ENCODE measurements at regions not wholly inside any gene's neighbourhood (a gene's known extent, or its start where the extent isn't known, plus 50 kb on each side); places are given as distances from the start of the nearest gene placed in this dataset.

- H3K27me3 ChIP-seq (ENCODE audit: low read depth): peaks cover 12% of the 10 kb centered on the region
- H3K4me1 ChIP-seq: no peaks in the 10 kb centered on the region
- no peak overlapping the region for H3K27ac ChIP-seq (replicated peaks)
- H3K4me3 ChIP-seq: no peak overlapping the region
- no peaks in the 10 kb centered on the region for H3K9me3 ChIP-seq (replicated peaks)
- no peak for TF ChIP-seq CTCF (IDR thresholded peaks at IDR 0.05; ENCODE audit: borderline replicate concordance)
- no peak for DNase-seq
- intact Hi-C loops (cut with micrococcal nuclease): no loop called here
- no peaks in the 10 kb centered on the region for H3K36me3 ChIP-seq
Observed at GRCh38 chr17:71878271-71878670, 242.5 kb upstream of the SOX9 start.

DNA sequence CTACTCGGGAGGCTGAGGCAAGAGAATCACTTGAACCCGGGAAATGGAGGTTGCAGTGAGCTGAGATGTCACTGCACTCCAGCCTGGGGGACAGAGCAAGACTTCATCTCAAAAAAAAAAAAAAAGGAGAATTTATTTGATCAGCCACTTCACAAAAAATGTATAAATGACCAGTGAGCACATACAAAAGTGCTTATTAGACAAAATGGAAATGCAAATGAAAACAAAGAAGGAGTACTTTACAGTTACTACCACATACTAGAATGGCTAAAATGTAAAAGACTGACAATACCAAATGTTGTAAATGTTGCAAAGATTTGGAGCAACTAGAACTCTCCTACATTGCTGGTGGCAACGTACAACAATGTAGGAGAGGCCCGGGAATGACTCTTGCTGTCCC lies 241.8 kb upstream of the SOX9 start:
- H3K36me3 ChIP-seq: no peaks in the 10 kb centered on the region
- H3K27ac ChIP-seq (replicated peaks): no peak overlapping the region
- no peaks in the 10 kb centered on the region for H3K4me1 ChIP-seq
- H3K27me3 ChIP-seq (ENCODE audit: low read depth): peaks cover 12% of the 10 kb centered on the region
- H3K4me3 ChIP-seq: no peak overlapping the region
- H3K9me3 ChIP-seq (replicated peaks): no peaks in the 10 kb centered on the region
- intact Hi-C loops (cut with micrococcal nuclease): no loop called here
- DNase-seq: no peak
- no peak for TF ChIP-seq CTCF (IDR thresholded peaks at IDR 0.05; ENCODE audit: borderline replicate concordance)

DNA sequence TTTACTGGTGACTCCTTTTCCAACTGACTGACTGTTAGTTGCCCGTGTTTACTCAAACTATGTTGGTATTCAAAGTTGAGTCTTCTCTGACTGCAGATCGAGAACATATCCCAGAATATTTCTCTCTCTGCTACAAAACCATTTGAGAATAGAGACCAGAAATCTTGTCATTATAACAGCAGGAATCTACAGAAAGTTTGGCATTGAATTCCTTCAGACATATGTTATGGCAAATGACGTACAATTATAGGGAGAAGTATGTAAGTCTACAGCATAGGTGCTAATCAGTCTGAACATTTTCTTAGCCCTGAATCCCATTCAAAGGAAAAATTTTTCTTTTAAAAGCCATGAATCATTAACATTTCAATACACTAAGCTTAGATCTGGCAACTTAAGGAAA lies 239.8 kb upstream of the SOX9 start:
- no peaks in the 10 kb centered on the region for H3K9me3 ChIP-seq (replicated peaks)
- peaks cover 12% of the 10 kb centered on the region for H3K27me3 ChIP-seq (ENCODE audit: low read depth)
- no peak overlapping the region for H3K27ac ChIP-seq (replicated peaks)
- no peaks in the 10 kb centered on the region for H3K4me1 ChIP-seq
- H3K36me3 ChIP-seq: no peaks in the 10 kb centered on the region
- H3K4me3 ChIP-seq: no peak overlapping the region
- DNase-seq: no peak
- intact Hi-C loops (cut with micrococcal nuclease): no loop called here
- no peak for TF ChIP-seq CTCF (IDR thresholded peaks at IDR 0.05; ENCODE audit: borderline replicate concordance)

GRCh38 chr17:71881581-71881980 lies 239.2 kb upstream of the SOX9 start:
- Histone ChIP-seq H3K27me3 (ENCODE audit: low read depth) (peaks cover 12% of the 10 kb centered on the region), H3K4me3 (no peak overlapping the region), H3K4me1 (no peaks in the 10 kb centered on the region), H3K27ac (replicated peaks) (no peak overlapping the region), H3K9me3 (replicated peaks) (no peaks in the 10 kb centered on the region), H3K36me3 (no peaks in the 10 kb centered on the region)
- DNase-seq: no peak
- intact Hi-C loops (cut with micrococcal nuclease): no loop called here
- no peak for TF ChIP-seq CTCF (IDR thresholded peaks at IDR 0.05; ENCODE audit: borderline replicate concordance)

- H3K4me3 ChIP-seq: no peak overlapping the region
- peaks cover 12% of the 10 kb centered on the region for H3K27me3 ChIP-seq (ENCODE audit: low read depth)
- H3K9me3 ChIP-seq (replicated peaks): no peaks in the 10 kb centered on the region
- intact Hi-C loops (cut with micrococcal nuclease): no loop called here
- H3K27ac ChIP-seq (replicated peaks): no peak overlapping the region
- no peaks in the 10 kb centered on the region for H3K36me3 ChIP-seq
- TF ChIP-seq CTCF (IDR thresholded peaks at IDR 0.05; ENCODE audit: borderline replicate concordance): no peak
- DNase-seq: no peak
- H3K4me1 ChIP-seq: no peaks in the 10 kb centered on the region
Observed at GRCh38 chr17:71883258-71883657, 237.6 kb upstream of the SOX9 start.

DNA sequence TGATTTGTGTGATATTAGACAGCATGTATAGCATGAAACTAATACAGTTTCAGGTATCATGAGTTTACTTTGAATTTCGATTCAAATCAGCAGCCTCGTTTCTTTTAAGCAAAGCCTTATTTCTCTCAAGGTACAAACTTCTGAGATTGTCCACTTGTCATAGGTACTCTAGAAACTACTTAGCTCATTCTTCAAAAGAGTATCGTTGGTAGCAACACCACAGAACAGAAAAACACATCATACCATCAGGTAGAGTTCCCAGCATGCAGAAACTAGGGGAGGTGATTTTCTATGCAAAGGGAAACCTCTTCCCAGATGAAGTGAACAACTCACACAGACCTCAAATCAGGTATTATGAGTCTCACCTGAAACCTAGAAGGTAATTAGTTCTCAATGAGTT lies 237.0 kb upstream of the SOX9 start:
- intact Hi-C loops (cut with micrococcal nuclease): no loop called here
- Histone ChIP-seq H3K4me1 (no peaks in the 10 kb centered on the region), H3K4me3 (no peak overlapping the region), H3K27me3 (ENCODE audit: low read depth) (peaks cover 12% of the 10 kb centered on the region), H3K27ac (replicated peaks) (no peak overlapping the region), H3K9me3 (replicated peaks) (no peaks in the 10 kb centered on the region), H3K36me3 (no peaks in the 10 kb centered on the region)
- DNase-seq: no peak
- no peak for TF ChIP-seq CTCF (IDR thresholded peaks at IDR 0.05; ENCODE audit: borderline replicate concordance)
